HG02943 (cell line): ENCODE measurements at regions not wholly inside any gene's neighbourhood (a gene's known extent, or its start where the extent isn't known, plus 50 kb on each side); places are given as distances from the start of the nearest gene placed in this dataset.
"Not testable (repeated sequence)": the region's sequence is repeated elsewhere in the genome, so short reads cannot be mapped to it uniquely, and the experiment has no call there.

Experiments used
- ATAC-seq: cut with Tn5 transposase; IDR thresholded peaks from one replicate; pipeline ENCODE4 v1.9.1; 2021; ENCODE audit warnings: mild to moderate bottlenecking, low read depth, moderate library complexity; ENCODE audit not compliant: unreplicated experiment

GRCh38 chr13:23947893-23948292, 50.6 kb upstream of the C1QTNF9B start:
- no peak for ATAC-seq

- no peak for ATAC-seq
Observed at GRCh38 chr13:23949200-23949599, 51.9 kb upstream of the C1QTNF9B start.

DNA sequence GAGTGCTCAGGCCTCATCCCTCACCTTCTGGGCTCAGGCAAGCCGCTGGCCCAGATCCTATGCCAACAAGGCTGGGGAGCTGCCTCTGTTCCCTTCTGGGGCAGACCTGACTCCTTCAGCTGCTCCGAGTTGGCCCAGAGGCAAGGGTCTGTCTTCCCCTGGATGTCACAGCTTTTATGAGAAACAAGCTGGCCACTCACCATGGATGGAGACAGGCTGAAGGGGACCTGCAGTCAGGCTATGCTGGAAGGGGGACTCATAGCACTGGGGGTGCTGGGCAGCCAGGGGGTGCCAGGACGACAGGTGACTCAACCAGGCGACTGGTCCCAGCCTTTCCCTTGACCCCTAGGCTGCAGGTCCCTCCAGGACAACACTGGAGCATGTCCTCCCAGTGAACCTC, 52.4 kb upstream of the C1QTNF9B start:
- no peak for ATAC-seq

- ATAC-seq: no peak
Observed at GRCh38 chr13:23950736-23951510, 53.6 kb upstream of the C1QTNF9B start.

GRCh38 chr13:23952796-23953195, 55.5 kb upstream of the C1QTNF9B start:
- no peak for ATAC-seq

- no peak for ATAC-seq
Observed at GRCh38 chr13:23953860-23954512, 56.7 kb upstream of the C1QTNF9B start.

GRCh38 chr13:23955064-23955463, 57.8 kb upstream of the C1QTNF9B start:
- ATAC-seq: no peak

DNA sequence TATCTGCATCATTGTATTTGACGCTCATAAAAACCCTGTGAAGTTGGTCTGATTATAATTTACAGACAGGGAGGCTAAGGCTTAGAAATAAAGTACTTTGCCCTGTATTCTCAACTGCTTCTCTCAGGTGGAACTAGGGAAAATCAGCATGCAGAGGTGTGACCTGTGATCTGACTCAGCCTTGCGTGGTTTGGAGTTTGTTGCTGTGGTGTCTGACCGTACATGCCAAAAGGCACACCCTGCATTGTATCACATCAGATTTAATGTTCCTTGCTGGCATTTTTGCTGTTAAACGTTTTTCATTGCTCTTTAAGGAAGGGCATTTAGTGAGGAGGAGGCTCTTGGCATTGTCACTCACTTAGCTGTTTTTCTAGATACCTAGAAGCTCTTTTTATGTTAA, 58.8 kb upstream of the C1QTNF9B start:
- no peak for ATAC-seq

DNA sequence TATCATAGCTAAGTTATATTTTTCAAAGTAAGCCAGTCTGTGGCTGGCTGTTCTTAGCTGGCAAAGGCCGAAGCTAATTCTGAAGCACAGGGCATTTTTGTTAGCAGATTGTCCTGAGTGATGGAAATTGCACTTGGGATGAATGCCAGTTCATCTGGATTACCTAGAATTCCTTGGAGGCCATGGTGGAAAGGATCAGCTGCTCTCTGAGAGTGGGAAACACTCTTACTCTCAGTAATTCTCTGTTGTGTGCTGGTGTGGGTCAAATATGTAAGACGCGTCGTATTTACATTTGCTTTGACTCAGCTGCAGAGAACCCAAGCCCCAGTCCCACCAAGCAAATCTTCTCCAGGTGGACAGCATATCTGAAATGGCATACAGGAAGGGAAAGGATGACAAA, 60.7 kb upstream of the C1QTNF9B start:
- ATAC-seq: no peak

DNA sequence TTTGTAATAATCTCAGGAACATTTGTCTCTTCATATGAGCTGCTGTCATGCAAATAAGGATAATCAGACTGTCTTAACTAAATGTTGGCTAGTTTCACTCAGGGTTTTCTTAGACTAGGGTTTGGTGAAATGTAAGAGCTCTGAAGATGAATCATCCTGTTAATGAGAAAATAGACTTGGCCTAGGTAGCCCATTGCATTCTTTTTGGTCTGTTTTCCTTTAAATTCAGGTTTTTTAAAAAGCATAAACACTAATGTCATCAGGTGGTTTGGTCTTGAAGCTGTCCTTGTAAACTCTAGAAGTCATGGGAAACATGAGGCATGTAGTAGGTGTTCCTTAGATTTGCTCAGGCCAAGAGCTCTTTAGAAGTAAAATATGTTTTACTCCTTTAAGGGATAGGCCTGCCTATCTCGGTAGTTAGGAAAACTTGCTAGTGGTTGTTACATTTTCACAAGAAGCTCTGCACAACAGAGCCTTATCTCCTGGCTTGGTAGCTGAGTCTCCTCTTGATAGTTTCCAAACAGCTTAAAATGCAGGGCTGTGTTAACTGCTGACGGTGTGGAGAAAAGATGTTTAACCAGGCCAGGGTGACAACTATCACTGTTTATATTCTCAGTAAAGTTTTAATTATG, 62.0 kb upstream of the C1QTNF9B start:
- ATAC-seq: no peak

DNA sequence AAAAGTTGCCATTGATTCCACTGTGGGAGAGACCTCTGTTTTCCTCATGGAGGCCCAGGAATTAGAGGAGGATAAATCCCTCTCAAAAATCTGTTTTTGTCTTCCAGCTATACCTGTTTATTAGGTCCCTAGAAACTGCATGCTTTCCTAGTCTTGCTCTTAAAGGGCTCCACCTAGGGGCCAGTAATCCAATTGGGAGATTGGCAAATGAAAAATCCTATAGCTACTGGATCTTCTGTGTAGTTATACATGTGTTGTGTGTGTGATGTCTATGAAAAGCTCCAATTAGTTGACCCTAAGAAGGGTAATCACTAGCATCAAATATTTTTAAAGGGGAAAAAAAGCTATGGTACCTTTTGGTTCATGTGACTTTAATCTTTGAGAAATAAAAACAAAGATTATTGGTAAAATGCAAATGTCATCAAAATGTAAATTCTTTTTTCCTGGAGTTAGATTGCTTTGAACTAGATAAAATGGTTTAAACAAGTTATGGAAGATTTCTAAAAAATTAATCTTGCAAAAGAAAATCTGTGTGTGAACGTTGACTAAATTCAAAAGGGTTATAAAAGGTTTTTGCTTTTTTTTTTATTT, 63.4 kb upstream of the C1QTNF9B start:
- ATAC-seq: no peak

DNA sequence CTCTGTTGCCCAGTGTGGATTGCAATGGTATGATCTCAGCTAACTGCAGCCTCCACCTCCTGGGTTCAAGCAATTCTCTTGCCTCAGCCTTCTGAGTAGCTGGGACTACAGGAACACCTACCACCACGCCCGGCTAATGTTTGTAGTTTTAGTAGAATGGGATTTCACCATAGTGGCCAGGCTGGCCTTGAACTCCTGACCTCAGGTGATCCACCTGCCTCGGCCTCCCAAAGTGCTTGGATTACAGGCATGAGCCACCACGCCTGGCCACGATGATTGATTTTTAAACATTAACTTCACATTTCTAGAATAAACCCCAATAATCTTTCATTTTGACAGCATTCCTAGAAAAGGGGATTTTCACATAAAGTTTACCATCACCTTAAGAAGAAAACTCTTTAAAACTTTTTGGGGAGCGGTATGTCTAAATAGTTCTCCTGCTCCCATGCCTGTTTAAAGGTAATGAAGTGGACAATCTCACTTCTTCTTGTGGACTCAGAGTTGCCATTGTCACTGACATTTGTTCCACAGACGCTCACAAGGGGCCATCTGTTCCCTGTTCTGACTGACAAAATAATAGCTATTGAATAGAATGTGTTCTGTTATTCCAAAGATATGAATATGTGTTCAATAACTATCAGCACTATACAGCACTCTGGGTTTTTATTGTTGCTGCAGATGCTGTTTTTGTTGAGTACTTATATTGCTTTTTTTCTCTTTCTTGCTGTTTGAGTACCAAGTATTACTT, 66.1 kb upstream of the C1QTNF9B start:
- ATAC-seq: no peak

GRCh38 chr13:23963947-23964346, 66.6 kb upstream of the C1QTNF9B start:
- no peak for ATAC-seq

- no peak for ATAC-seq
Observed at GRCh38 chr13:23965346-23965745, 68.0 kb upstream of the C1QTNF9B start.

DNA sequence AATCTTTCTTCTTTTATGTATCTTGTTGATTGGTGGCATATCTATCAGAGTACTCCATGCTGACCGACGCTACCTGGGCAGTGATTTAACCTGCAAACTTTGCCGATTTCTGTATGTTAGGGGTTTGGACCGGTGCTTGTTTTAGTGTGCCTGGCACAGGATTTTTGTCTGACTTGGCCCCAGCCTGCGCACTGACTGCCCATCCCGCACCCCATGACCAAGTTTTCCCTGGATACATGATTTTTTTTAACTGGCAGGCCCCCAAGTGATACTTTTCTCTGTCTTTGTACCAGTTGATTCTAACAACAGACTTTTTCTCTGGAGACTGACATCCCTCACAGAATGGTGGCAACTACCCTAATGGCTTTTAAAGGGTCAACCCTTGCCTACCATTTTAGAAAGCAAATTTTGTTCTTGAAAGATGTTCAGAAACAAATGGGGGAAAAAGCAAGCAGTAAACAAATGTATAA, 69.0 kb upstream of the C1QTNF9B start:
- ATAC-seq: no peak

DNA sequence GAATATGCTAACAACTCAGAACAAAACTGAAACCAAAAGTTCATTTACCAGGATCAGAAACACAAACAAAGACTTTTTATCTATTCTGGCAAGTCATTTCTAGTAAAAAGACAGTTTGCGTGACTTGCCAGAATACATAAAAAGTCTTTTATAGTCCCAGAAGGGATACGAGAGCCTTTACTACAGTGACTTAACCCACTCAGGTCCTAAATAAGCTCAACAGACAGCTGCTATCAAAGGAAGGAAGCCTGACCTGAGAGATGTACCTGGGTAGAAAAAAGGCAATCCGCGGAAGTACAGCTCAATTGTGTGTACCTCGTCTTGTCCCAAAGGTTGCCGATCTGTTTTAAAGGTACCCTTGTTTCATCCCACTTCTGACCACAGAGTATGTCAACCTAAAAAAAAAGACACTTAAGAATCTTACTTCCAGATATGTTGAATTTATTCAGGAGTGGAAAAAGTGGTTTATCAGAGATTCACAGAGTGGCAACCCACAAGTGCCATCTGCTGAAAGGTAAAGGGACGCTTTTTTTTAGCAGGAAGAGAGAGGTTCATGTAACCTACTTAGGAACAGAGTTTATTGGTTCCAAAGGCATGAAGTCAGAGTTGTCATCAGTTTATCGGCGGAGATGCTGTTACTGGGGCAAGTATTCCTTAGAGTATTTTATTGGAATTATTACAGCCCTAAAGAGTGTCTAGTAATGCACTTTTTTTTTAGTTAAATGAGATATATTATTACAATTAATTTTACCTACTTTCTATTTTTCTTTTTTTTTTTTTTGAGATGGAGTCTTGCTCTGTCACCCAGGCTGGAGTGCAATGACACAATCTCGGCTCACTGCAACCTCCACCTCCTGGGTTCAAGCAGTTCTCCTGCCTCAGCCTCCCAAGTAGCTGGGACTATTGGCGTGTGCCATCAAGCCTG, 69.7 kb upstream of the C1QTNF9B start:
- no peak for ATAC-seq

DNA sequence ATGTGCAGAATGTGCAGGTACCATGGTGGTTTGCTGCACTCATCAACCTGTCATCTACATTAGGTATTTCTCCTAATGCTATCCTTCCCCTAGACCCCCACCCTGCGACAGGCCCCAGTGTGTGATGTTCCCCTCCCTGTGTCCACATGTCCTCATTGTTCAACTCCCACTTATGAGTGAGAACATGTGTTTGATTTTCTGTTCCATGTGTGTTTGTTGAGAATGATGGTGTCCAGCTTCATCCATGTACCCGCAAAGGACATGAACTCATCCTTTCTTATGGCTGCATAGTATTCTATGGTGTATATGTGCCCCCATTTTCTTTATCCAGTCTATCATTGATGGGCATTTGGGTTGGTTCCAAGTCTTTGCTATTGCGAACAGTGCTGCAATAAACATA, 70.5 kb upstream of the C1QTNF9B start:
- ATAC-seq: not testable (repeated sequence)

GRCh38 chr13:23969647-23970046, 72.3 kb upstream of the C1QTNF9B start:
- ATAC-seq: no peak

DNA sequence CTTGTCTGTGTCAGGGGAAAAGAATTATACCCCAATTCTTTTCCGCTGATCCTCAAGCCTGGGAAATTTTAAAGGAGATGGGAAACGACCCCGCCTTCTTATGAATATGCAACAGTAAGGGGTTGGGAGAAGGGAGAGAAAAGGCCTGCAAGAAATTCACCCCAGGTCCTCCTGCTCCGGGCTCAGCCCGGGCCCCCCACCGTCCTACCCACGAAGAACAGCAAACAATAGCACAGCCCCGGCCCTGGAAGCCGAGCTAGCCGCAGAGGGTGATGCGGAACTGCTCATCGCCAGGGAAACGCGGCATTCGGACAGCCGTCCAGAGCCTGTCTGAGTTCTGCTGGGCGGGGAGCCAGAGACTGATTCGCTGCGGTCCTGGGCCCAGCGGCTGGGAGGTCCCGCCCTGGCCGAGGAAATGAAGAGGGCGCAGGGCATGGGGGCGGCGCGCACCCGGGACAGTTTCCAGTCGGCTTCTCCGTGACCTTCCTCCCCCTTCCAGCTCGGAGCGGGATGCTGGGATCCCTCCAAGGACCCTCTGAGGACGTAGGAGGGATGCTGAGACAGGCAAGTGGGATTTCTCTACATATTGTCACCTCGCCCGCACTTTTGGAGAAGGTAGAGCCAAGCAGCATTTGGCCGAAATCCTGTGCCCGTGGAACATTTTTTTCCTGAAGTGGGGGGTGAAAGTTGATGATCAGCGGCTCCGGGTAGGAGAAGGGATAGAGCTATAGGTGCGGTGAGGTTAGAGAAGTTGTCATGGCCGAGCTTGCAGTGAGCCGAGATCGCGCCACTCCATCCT, 82.3 kb upstream of the C1QTNF9B start:
- no peak for ATAC-seq
